ENCODE measurements at regions not wholly inside any gene's neighbourhood (a gene's known extent, or its start where the extent isn't known, plus 50 kb on each side); places are given as distances from the start of the nearest gene placed in this dataset.

DNA sequence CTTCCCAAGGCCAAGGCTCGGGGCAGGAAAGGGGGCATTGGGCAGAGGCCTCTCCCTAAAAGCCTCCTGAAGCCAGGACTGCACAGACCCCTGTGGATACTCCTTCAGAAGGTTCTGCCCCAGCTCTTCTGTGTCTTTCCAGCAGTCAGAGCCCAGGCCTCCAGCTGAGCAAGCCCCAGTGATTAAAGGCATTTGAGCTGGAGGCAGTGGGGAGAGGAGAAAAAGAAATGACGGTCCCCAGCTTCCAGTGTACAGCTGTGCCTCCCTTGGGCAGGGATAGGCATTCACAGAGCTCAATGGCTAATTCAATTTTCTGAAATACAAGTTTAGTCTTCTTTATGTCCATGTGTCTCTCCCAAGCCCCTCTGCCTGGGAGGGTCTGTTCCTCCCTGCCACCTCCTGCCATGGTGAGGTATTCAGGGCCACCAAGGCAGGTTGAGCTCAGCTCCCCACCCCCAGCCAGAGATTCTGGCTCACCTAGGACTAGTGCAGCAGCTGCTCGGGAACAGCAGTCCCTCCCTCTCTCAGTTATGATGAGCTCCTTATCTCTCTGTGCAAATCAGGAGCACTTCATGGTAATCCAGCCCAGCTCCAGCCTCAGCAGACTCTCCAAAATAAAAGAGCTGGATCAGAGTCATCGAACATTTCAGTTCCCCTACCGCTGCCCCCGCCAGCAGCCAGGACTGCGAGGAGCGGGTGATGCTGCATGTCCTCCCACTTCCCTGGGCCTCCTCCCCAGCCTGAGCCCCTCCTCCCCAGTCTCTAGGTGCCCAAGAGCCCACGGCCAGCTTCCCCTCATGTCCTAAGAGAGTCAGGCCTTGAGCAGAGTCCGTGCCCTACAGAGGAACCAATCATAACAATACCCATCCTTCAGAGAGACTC is 208.4 kb upstream of the ZC3H12A start:
- TF ChIP-seq, protein P1, sequence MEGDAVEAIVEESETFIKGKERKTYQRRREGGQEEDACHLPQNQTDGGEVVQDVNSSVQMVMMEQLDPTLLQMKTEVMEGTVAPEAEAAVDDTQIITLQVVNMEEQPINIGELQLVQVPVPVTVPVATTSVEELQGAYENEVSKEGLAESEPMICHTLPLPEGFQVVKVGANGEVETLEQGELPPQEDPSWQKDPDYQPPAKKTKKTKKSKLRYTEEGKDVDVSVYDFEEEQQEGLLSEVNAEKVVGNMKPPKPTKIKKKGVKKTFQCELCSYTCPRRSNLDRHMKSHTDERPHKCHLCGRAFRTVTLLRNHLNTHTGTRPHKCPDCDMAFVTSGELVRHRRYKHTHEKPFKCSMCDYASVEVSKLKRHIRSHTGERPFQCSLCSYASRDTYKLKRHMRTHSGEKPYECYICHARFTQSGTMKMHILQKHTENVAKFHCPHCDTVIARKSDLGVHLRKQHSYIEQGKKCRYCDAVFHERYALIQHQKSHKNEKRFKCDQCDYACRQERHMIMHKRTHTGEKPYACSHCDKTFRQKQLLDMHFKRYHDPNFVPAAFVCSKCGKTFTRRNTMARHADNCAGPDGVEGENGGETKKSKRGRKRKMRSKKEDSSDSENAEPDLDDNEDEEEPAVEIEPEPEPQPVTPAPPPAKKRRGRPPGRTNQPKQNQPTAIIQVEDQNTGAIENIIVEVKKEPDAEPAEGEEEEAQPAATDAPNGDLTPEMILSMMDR (conservative IDR thresholded peaks at IDR 0.05 in 1 of 2, IDR thresholded peaks at IDR 0.05 in 1 of 2; ENCODE audit: low read depth in 1 of 2, low read length in 2 of 2), result no peak
- no peak for TF ChIP-seq EZH2 (IDR thresholded peaks at IDR 0.05; ENCODE audit: low read length, missing control alignments)

Measured in fibroblast of lung (primary cell).